HCT116 (cell line): ENCODE measurements at regions not wholly inside any gene's neighbourhood (a gene's known extent, or its start where the extent isn't known, plus 50 kb on each side); places are given as distances from the start of the nearest gene placed in this dataset.

ENCODE experiments used
- CTCF ChIP-seq, 3 experiments: fragments of 200-600 bp in 1 of 3; sonication (generic) in 1 of 3; IDR thresholded peaks in 2 of 3; conservative IDR thresholded peaks in 1 of 3; 2 replicates each; pipeline ENCODE4 v1.5.1; 2012 to 2017; ENCODE audit warnings: low read depth in 2 of 3, low read length in 2 of 3, antibody characterized with exemption in 1 of 3, borderline replicate concordance in 1 of 3, control low read depth in 1 of 3, mild to moderate bottlenecking in 1 of 3, mixed read lengths in 1 of 3, mixed run types in 1 of 3, moderate library complexity in 1 of 3; ENCODE audit not compliant: insufficient read depth in 1 of 3
- EZH2 ChIP-seq: fragments of 200-600 bp; sonication (generic); IDR thresholded peaks from 2 replicates; pipeline ENCODE4 v1.6.1; 2017; ENCODE audit warnings: antibody characterized with exemption, mixed run types
- JUND ChIP-seq: IDR thresholded peaks from 2 replicates; pipeline ENCODE4 v1.6.1; 2012
- POLR2A ChIP-seq: IDR thresholded peaks from 2 replicates; pipeline ENCODE4 v1.7.0; 2011; ENCODE audit warnings: borderline replicate concordance; ENCODE audit not compliant: insufficient read depth, insufficient read length; ENCODE audit errors: extremely low read depth

DNA sequence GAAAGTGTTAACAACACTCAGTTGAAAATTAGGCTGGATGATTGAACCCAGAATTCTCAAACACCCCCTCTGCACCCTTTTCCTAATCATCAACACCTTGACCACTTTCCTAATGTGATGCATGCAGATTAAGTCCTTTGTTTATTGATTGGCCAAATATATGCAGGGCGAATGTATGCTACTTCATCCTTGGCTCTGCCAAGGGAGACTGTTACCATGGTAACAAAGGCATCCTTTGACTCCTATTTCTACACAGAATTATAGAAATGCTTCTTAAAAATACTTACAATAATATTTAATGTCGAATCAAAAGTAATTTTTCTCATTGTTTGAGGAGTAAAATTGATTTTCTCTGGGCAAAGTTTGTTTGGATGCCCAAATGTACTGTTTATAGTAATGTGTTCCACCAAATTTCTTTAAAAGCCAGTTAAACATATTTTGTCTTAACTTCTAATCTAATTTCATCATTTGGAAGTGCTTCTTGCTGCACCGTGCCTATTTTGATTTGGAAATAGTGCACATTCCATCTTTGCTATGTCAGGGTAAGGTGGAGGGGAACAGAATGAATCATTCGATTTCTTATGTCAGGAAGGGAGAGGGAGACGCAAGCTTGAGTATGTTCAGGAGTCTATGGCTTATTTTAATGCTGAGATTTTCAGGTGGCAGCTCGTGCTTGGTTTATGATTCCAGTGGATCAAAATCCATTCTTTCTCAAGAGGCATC lies 1384.3 kb upstream of the WWC1 start:
- no peak for TF ChIP-seq CTCF (IDR thresholded peaks at IDR 0.05 in 2 of 3, conservative IDR thresholded peaks at IDR 0.05 in 1 of 3; ENCODE audit: borderline replicate concordance in 1 of 3, insufficient read depth in 1 of 3, low read depth in 2 of 3, low read length in 2 of 3)
- no peak for TF ChIP-seq EZH2
- TF ChIP-seq POLR2A: no peak
- no peak for TF ChIP-seq JUND
